ENCODE measurements at regions not wholly inside any gene's neighbourhood (a gene's known extent, or its start where the extent isn't known, plus 50 kb on each side); places are given as distances from the start of the nearest gene placed in this dataset.

DNA sequence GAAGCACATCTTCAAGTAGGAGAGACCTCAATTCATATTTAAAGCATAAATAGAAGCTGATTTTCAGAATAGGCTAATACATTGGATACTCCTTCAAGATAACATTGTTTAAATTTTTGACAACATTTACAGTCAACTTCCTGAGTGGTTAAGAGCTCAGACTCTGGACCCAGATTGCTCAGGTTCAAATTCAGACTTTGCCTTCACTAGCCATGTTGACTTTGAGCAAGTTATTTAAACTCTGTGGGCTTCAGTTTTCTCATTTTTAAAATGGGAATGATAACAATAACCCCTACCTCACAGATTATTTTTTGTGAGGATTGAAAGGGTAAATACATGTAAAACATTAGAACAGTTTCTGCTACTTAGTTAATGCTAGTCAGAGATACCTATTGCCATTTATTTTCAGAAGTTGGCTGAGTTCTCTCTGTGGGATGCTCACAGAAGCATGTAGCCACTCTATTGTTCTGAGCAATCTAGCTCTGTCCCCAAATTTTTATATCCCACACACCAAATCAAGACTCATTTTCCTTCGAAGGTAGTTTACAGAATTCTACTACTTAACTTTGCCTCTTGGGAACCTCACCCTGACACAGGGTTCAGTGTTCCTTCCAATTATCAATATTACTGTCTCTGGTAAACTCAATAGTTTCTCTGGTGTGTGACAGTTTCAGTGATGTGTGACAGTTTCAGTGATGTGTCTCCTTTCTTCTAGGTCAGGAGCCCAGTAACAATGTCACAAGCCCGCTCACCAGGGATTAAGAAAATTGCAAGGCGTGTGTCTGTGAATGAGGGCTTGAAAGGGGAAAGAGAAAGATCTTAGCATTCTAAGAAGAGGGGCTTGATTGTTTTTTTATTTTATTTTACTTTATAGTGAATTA, 79.4 kb upstream of the OSTN start:
- CTCF ChIA-PET: no interaction called here
- ATAC-seq: no peak
- H3K9me3 Mint-ChIP-seq: peaks cover 8% of the 10 kb centered on the region; the same call in 1 of the 2 replicates

DNA sequence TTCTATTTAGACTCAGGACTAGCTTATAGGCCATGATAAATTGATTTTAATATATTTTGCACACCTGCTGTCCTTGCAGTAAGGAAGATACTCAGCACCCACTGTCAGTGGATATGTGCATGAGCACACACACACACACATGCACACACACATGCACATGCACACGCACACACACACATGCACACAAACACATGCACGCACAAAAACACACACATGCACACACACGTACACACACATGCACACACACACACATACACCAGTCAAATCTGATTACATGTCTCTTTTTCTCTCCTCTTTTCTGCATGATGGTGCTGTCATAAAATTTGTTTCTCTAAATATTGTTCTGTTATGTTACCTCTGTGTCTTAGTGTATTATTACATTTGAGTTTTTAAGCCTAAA, 87.3 kb upstream of the OSTN start:
- Mint-ChIP-seq H3K9me3 (peaks cover 6% of the 10 kb centered on the region; the same call in 1 of the 2 replicates), H3K4me1 (no peaks in the 10 kb centered on the region), H3K4me3 (no peak overlapping the region), H3K36me3 (no peaks in the 10 kb centered on the region), H3K27ac (no peak overlapping the region), H3K27me3 (ENCODE audit: low read depth) (no peaks in the 10 kb centered on the region)
- ChIA-PET CTCF (no interaction called here), POLR2A (no interaction called here)
- no peak for DNase-seq (ENCODE audit: low spot score)
- ATAC-seq: no peak
- no peak for TF ChIP-seq TCF7 (CRISPR knock-in tag; IDR thresholded peaks at IDR 0.05; ENCODE audit: low read depth)
- no peak for TF ChIP-seq ZNF263 (CRISPR knock-in tag; IDR thresholded peaks at IDR 0.05; ENCODE audit: low read depth)
- no peak for TF ChIP-seq IRF2 (CRISPR knock-in tag; IDR thresholded peaks at IDR 0.05; ENCODE audit: borderline replicate concordance, low read depth)
- no peak for TF ChIP-seq ZNF416 (CRISPR knock-in tag; IDR thresholded peaks at IDR 0.05)
- TF ChIP-seq FOXP1 (CRISPR knock-in tag; IDR thresholded peaks at IDR 0.05; ENCODE audit: borderline replicate concordance): no peak
- TF ChIP-seq CBFB (CRISPR knock-in tag; IDR thresholded peaks at IDR 0.05; ENCODE audit: low read depth): no peak
- TF ChIP-seq ZNF232 (CRISPR knock-in tag; IDR thresholded peaks at IDR 0.05): no peak
- no peak for TF ChIP-seq JUN (CRISPR knock-in tag; IDR thresholded peaks at IDR 0.05)
- TF ChIP-seq ZNF138 (CRISPR knock-in tag; conservative IDR thresholded peaks at IDR 0.05): no peak
- TF ChIP-seq, protein P1, sequence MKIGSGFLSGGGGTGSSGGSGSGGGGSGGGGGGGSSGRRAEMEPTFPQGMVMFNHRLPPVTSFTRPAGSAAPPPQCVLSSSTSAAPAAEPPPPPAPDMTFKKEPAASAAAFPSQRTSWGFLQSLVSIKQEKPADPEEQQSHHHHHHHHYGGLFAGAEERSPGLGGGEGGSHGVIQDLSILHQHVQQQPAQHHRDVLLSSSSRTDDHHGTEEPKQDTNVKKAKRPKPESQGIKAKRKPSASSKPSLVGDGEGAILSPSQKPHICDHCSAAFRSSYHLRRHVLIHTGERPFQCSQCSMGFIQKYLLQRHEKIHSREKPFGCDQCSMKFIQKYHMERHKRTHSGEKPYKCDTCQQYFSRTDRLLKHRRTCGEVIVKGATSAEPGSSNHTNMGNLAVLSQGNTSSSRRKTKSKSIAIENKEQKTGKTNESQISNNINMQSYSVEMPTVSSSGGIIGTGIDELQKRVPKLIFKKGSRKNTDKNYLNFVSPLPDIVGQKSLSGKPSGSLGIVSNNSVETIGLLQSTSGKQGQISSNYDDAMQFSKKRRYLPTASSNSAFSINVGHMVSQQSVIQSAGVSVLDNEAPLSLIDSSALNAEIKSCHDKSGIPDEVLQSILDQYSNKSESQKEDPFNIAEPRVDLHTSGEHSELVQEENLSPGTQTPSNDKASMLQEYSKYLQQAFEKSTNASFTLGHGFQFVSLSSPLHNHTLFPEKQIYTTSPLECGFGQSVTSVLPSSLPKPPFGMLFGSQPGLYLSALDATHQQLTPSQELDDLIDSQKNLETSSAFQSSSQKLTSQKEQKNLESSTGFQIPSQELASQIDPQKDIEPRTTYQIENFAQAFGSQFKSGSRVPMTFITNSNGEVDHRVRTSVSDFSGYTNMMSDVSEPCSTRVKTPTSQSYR (CRISPR knock-in tag; IDR thresholded peaks at IDR 0.05): no peak
- no peak for TF ChIP-seq ELF4 (CRISPR knock-in tag; IDR thresholded peaks at IDR 0.05; ENCODE audit: low read depth)
- TF ChIP-seq, protein P2, sequence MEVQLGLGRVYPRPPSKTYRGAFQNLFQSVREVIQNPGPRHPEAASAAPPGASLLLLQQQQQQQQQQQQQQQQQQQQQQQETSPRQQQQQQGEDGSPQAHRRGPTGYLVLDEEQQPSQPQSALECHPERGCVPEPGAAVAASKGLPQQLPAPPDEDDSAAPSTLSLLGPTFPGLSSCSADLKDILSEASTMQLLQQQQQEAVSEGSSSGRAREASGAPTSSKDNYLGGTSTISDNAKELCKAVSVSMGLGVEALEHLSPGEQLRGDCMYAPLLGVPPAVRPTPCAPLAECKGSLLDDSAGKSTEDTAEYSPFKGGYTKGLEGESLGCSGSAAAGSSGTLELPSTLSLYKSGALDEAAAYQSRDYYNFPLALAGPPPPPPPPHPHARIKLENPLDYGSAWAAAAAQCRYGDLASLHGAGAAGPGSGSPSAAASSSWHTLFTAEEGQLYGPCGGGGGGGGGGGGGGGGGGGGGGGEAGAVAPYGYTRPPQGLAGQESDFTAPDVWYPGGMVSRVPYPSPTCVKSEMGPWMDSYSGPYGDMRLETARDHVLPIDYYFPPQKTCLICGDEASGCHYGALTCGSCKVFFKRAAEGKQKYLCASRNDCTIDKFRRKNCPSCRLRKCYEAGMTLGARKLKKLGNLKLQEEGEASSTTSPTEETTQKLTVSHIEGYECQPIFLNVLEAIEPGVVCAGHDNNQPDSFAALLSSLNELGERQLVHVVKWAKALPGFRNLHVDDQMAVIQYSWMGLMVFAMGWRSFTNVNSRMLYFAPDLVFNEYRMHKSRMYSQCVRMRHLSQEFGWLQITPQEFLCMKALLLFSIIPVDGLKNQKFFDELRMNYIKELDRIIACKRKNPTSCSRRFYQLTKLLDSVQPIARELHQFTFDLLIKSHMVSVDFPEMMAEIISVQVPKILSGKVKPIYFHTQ (CRISPR knock-in tag; IDR thresholded peaks at IDR 0.05): no peak
- TF ChIP-seq, protein P3, sequence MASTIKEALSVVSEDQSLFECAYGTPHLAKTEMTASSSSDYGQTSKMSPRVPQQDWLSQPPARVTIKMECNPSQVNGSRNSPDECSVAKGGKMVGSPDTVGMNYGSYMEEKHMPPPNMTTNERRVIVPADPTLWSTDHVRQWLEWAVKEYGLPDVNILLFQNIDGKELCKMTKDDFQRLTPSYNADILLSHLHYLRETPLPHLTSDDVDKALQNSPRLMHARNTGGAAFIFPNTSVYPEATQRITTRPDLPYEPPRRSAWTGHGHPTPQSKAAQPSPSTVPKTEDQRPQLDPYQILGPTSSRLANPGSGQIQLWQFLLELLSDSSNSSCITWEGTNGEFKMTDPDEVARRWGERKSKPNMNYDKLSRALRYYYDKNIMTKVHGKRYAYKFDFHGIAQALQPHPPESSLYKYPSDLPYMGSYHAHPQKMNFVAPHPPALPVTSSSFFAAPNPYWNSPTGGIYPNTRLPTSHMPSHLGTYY (CRISPR knock-in tag; IDR thresholded peaks at IDR 0.05): no peak
- TF ChIP-seq SMAD4 (CRISPR knock-in tag; IDR thresholded peaks at IDR 0.05): no peak

More for the DNA sequence above, 79.4 kb upstream of the OSTN start:
- H3K4me1 Mint-ChIP-seq: no peaks in the 10 kb centered on the region
- DNase-seq (ENCODE audit: low spot score): no peak
- no peaks in the 10 kb centered on the region for H3K27me3 Mint-ChIP-seq (ENCODE audit: low read depth)
- POLR2A ChIA-PET: no interaction called here
- no peak overlapping the region for H3K4me3 Mint-ChIP-seq
- no peaks in the 10 kb centered on the region for H3K36me3 Mint-ChIP-seq
- no peak for TF ChIP-seq SMAD3 (CRISPR knock-in tag; IDR thresholded peaks at IDR 0.05; ENCODE audit: borderline replicate concordance)
- TF ChIP-seq ESRRA (CRISPR knock-in tag; IDR thresholded peaks at IDR 0.05; ENCODE audit: borderline replicate concordance): no peak
- TF ChIP-seq, protein P4, sequence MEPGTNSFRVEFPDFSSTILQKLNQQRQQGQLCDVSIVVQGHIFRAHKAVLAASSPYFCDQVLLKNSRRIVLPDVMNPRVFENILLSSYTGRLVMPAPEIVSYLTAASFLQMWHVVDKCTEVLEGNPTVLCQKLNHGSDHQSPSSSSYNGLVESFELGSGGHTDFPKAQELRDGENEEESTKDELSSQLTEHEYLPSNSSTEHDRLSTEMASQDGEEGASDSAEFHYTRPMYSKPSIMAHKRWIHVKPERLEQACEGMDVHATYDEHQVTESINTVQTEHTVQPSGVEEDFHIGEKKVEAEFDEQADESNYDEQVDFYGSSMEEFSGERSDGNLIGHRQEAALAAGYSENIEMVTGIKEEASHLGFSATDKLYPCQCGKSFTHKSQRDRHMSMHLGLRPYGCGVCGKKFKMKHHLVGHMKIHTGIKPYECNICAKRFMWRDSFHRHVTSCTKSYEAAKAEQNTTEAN (CRISPR knock-in tag; IDR thresholded peaks at IDR 0.05): no peak
- TF ChIP-seq PRRX2 (CRISPR knock-in tag; IDR thresholded peaks at IDR 0.05): no peak
- TF ChIP-seq, protein P5, sequence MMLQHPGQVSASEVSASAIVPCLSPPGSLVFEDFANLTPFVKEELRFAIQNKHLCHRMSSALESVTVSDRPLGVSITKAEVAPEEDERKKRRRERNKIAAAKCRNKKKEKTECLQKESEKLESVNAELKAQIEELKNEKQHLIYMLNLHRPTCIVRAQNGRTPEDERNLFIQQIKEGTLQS (CRISPR knock-in tag; conservative IDR thresholded peaks at IDR 0.05): no peak
- no peak for TF ChIP-seq FOXJ3 (CRISPR knock-in tag; IDR thresholded peaks at IDR 0.05; ENCODE audit: borderline replicate concordance)
- TF ChIP-seq, protein P6, sequence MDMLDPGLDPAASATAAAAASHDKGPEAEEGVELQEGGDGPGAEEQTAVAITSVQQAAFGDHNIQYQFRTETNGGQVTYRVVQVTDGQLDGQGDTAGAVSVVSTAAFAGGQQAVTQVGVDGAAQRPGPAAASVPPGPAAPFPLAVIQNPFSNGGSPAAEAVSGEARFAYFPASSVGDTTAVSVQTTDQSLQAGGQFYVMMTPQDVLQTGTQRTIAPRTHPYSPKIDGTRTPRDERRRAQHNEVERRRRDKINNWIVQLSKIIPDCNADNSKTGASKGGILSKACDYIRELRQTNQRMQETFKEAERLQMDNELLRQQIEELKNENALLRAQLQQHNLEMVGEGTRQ (CRISPR knock-in tag; IDR thresholded peaks at IDR 0.05): no peak
- no peak for TF ChIP-seq ZNF121 (CRISPR knock-in tag; IDR thresholded peaks at IDR 0.05)
- no peak for TF ChIP-seq KAT7 (CRISPR knock-in tag; IDR thresholded peaks at IDR 0.05; ENCODE audit: borderline replicate concordance)
- no peak for TF ChIP-seq ZNF219 (CRISPR knock-in tag; IDR thresholded peaks at IDR 0.05; ENCODE audit: borderline replicate concordance)
- no peak for TF ChIP-seq FOXP1 (CRISPR knock-in tag; IDR thresholded peaks at IDR 0.05; ENCODE audit: borderline replicate concordance)
- TF ChIP-seq CBFB (CRISPR knock-in tag; IDR thresholded peaks at IDR 0.05; ENCODE audit: low read depth): no peak
- TF ChIP-seq TEAD1 (CRISPR knock-in tag; IDR thresholded peaks at IDR 0.05): no peak
- no peak for TF ChIP-seq FOXK1 (CRISPR knock-in tag; IDR thresholded peaks at IDR 0.05)
- TF ChIP-seq ZNF396 (CRISPR knock-in tag; IDR thresholded peaks at IDR 0.05; ENCODE audit: borderline replicate concordance): no peak
- TF ChIP-seq TCF7 (CRISPR knock-in tag; IDR thresholded peaks at IDR 0.05; ENCODE audit: low read depth): no peak
- no peak for TF ChIP-seq NFYB (CRISPR knock-in tag; conservative IDR thresholded peaks at IDR 0.05; ENCODE audit: low read depth)
- no peak overlapping the region for H3K27ac Mint-ChIP-seq
